WTC11 (cell line): ENCODE measurements at regions not wholly inside any gene's neighbourhood (a gene's known extent, or its start where the extent isn't known, plus 50 kb on each side); places are given as distances from the start of the nearest gene placed in this dataset.

Experiments used
- FOXJ3 ChIP-seq: sonication (generic); formaldehyde crosslinking; IDR thresholded peaks from 2 replicates; pipeline ENCODE4 v1.9.0; 2021; ENCODE audit warnings: missing genetic modification reagents, mild to moderate bottlenecking, borderline replicate concordance
- GABPB1 ChIP-seq: sonication (generic); formaldehyde crosslinking; IDR thresholded peaks from 2 replicates; pipeline ENCODE4 v1.8.1; 2023; ENCODE audit warnings: mild to moderate bottlenecking, missing genetic modification reagents
- GTF2I ChIP-seq: fragments of 250-450 bp; sonication (Bioruptor Pico); conservative IDR thresholded peaks from 2 replicates; pipeline ENCODE4 v1.4.0; 2021; ENCODE audit warnings: mild to moderate bottlenecking
- HMGA2 ChIP-seq: fragments of 250-450 bp; sonication (Bioruptor Pico); IDR thresholded peaks from 2 replicates; pipeline ENCODE4 v1.4.0; 2021; ENCODE audit warnings: mild to moderate bottlenecking, moderate library complexity
- MXD4 ChIP-seq: fragments of 250-450 bp; sonication (Bioruptor Pico); IDR thresholded peaks from 2 replicates; pipeline ENCODE4 v1.8.0; 2021; ENCODE audit warnings: mild to moderate bottlenecking, moderate library complexity, borderline replicate concordance
- NFATC4 ChIP-seq: fragments of 250-450 bp; sonication (Bioruptor Pico); IDR thresholded peaks from 2 replicates; pipeline ENCODE4 v1.9.0; 2021; ENCODE audit warnings: mild to moderate bottlenecking
- NFYB ChIP-seq: sonication (generic); formaldehyde crosslinking; conservative IDR thresholded peaks from 2 replicates; pipeline ENCODE4 v1.8.0; 2022; ENCODE audit warnings: low read depth, missing genetic modification reagents
- NR2C2 ChIP-seq: sonication (generic); formaldehyde crosslinking; IDR thresholded peaks from 2 replicates; pipeline ENCODE4 v1.8.0; 2022; ENCODE audit warnings: mild to moderate bottlenecking, missing genetic modification reagents
- TCF7 ChIP-seq: sonication (generic); formaldehyde crosslinking; IDR thresholded peaks from 2 replicates; pipeline ENCODE4 v1.8.0; 2022; ENCODE audit warnings: mild to moderate bottlenecking, low read depth, missing genetic modification reagents, moderate library complexity
- TEAD4 ChIP-seq: sonication (generic); formaldehyde crosslinking; IDR thresholded peaks from 2 replicates; pipeline ENCODE4 v1.8.0; 2022; ENCODE audit warnings: mild to moderate bottlenecking, missing genetic modification reagents
- ZBTB43 ChIP-seq: sonication (generic); formaldehyde crosslinking; IDR thresholded peaks from 2 replicates; pipeline ENCODE4 v1.8.1; 2023; ENCODE audit warnings: mild to moderate bottlenecking, missing genetic modification reagents
- ZNF138 ChIP-seq: sonication (generic); formaldehyde crosslinking; conservative IDR thresholded peaks from 2 replicates; pipeline ENCODE4 v1.8.1; 2022; ENCODE audit warnings: mild to moderate bottlenecking, moderate library complexity, missing genetic modification reagents
- ZNF232 ChIP-seq: sonication (generic); formaldehyde crosslinking; IDR thresholded peaks from 2 replicates; pipeline ENCODE4 v1.8.0; 2022; ENCODE audit warnings: mild to moderate bottlenecking, missing genetic modification reagents
- ZNF317 ChIP-seq: sonication (generic); formaldehyde crosslinking; IDR thresholded peaks from 2 replicates; pipeline ENCODE4 v1.8.1; 2023; ENCODE audit warnings: low read depth, mild to moderate bottlenecking, moderate library complexity, missing genetic modification reagents, borderline replicate concordance
- ZNF423 ChIP-seq: fragments of 250-450 bp; sonication (Bioruptor Pico); IDR thresholded peaks from 2 replicates; pipeline ENCODE4 v2.1.2; 2022; ENCODE audit warnings: mild to moderate bottlenecking, moderate library complexity
- ZNF425 ChIP-seq: fragments of 250-450 bp; sonication (Bioruptor Pico); conservative IDR thresholded peaks from 2 replicates; pipeline ENCODE4 v1.9.0; 2021; ENCODE audit warnings: mild to moderate bottlenecking
- TF ChIP-seq, protein P1 (sequence below): sonication (generic); formaldehyde crosslinking; IDR thresholded peaks from 2 replicates; pipeline ENCODE4 v1.8.0; 2023; ENCODE audit warnings: missing genetic modification reagents, mild to moderate bottlenecking, borderline replicate concordance
- TF ChIP-seq, protein P2 (sequence below): fragments of 250-450 bp; sonication (Bioruptor Pico); IDR thresholded peaks from 2 replicates; pipeline ENCODE4 v2.1.2; 2022; ENCODE audit warnings: mild to moderate bottlenecking, moderate library complexity
- TF ChIP-seq, protein P3 (sequence below): sonication (generic); formaldehyde crosslinking; IDR thresholded peaks from 2 replicates; pipeline ENCODE4 v1.8.0; 2022; ENCODE audit warnings: mild to moderate bottlenecking, missing genetic modification reagents
- TF ChIP-seq, protein P4 (sequence below): sonication (generic); formaldehyde crosslinking; IDR thresholded peaks from 2 replicates; pipeline ENCODE4 v1.8.0; 2022; ENCODE audit warnings: missing genetic modification reagents
- TF ChIP-seq, protein P5 (sequence below): fragments of 250-450 bp; sonication (Bioruptor Pico); IDR thresholded peaks from 2 replicates; pipeline ENCODE4 v1.9.0; 2021; ENCODE audit warnings: mild to moderate bottlenecking, borderline replicate concordance

DNA sequence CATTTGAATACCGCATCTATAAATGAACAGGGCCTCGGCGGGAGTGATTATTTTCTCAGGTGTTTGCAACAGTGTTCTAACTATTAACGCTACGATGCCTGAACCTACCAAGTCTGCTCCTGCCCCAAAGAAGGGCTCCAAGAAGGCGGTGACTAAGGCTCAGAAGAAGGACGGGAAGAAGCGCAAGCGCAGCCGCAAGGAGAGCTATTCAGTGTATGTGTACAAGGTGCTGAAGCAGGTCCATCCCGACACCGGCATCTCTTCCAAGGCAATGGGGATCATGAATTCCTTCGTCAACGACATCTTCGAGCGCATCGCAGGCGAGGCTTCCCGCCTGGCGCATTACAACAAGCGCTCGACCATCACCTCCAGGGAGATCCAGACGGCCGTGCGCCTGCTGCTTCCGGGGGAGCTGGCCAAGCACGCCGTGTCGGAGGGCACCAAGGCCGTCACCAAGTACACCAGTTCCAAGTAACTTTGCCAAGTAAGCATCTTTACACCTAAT, 70.9 kb downstream of the HFE start (continued):
- TF ChIP-seq, protein P1, sequence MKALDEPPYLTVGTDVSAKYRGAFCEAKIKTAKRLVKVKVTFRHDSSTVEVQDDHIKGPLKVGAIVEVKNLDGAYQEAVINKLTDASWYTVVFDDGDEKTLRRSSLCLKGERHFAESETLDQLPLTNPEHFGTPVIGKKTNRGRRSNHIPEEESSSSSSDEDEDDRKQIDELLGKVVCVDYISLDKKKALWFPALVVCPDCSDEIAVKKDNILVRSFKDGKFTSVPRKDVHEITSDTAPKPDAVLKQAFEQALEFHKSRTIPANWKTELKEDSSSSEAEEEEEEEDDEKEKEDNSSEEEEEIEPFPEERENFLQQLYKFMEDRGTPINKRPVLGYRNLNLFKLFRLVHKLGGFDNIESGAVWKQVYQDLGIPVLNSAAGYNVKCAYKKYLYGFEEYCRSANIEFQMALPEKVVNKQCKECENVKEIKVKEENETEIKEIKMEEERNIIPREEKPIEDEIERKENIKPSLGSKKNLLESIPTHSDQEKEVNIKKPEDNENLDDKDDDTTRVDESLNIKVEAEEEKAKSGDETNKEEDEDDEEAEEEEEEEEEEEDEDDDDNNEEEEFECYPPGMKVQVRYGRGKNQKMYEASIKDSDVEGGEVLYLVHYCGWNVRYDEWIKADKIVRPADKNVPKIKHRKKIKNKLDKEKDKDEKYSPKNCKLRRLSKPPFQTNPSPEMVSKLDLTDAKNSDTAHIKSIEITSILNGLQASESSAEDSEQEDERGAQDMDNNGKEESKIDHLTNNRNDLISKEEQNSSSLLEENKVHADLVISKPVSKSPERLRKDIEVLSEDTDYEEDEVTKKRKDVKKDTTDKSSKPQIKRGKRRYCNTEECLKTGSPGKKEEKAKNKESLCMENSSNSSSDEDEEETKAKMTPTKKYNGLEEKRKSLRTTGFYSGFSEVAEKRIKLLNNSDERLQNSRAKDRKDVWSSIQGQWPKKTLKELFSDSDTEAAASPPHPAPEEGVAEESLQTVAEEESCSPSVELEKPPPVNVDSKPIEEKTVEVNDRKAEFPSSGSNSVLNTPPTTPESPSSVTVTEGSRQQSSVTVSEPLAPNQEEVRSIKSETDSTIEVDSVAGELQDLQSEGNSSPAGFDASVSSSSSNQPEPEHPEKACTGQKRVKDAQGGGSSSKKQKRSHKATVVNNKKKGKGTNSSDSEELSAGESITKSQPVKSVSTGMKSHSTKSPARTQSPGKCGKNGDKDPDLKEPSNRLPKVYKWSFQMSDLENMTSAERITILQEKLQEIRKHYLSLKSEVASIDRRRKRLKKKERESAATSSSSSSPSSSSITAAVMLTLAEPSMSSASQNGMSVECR (CRISPR knock-in tag), result peak; percentile 90
- TF ChIP-seq ZBTB43 (CRISPR knock-in tag), result no peak
- peak; percentile 30; the same call in 1 of the 2 replicates for TF ChIP-seq ZNF317 (CRISPR knock-in tag)
- TF ChIP-seq GTF2I (CRISPR knock-in tag), result no peak
- no peak for TF ChIP-seq ZNF423 (CRISPR knock-in tag)
- no peak for TF ChIP-seq TCF7 (CRISPR knock-in tag)
- no peak for TF ChIP-seq MXD4 (CRISPR knock-in tag)
- TF ChIP-seq GABPB1 (CRISPR knock-in tag), result peak; percentile 75
- TF ChIP-seq, protein P2, sequence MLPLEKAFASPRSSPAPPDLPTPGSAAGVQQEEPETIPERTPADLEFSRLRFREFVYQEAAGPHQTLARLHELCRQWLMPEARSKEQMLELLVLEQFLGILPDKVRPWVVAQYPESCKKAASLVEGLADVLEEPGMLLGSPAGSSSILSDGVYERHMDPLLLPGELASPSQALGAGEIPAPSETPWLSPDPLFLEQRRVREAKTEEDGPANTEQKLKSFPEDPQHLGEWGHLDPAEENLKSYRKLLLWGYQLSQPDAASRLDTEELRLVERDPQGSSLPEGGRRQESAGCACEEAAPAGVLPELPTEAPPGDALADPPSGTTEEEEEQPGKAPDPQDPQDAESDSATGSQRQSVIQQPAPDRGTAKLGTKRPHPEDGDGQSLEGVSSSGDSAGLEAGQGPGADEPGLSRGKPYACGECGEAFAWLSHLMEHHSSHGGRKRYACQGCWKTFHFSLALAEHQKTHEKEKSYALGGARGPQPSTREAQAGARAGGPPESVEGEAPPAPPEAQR, result no peak
- no peak for TF ChIP-seq ZNF232 (CRISPR knock-in tag)
- no peak for TF ChIP-seq NR2C2 (CRISPR knock-in tag)
- TF ChIP-seq ZNF138, result no peak
- TF ChIP-seq NFATC4 (CRISPR knock-in tag), result no peak
- TF ChIP-seq TEAD4 (CRISPR knock-in tag), result peak; percentile 84; the same call in 1 of the 2 replicates
- TF ChIP-seq, protein P3, sequence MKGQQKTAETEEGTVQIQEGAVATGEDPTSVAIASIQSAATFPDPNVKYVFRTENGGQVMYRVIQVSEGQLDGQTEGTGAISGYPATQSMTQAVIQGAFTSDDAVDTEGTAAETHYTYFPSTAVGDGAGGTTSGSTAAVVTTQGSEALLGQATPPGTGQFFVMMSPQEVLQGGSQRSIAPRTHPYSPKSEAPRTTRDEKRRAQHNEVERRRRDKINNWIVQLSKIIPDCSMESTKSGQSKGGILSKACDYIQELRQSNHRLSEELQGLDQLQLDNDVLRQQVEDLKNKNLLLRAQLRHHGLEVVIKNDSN (CRISPR knock-in tag), result peak; percentile 58; the same call in 1 of the 2 replicates
- TF ChIP-seq, protein P4, sequence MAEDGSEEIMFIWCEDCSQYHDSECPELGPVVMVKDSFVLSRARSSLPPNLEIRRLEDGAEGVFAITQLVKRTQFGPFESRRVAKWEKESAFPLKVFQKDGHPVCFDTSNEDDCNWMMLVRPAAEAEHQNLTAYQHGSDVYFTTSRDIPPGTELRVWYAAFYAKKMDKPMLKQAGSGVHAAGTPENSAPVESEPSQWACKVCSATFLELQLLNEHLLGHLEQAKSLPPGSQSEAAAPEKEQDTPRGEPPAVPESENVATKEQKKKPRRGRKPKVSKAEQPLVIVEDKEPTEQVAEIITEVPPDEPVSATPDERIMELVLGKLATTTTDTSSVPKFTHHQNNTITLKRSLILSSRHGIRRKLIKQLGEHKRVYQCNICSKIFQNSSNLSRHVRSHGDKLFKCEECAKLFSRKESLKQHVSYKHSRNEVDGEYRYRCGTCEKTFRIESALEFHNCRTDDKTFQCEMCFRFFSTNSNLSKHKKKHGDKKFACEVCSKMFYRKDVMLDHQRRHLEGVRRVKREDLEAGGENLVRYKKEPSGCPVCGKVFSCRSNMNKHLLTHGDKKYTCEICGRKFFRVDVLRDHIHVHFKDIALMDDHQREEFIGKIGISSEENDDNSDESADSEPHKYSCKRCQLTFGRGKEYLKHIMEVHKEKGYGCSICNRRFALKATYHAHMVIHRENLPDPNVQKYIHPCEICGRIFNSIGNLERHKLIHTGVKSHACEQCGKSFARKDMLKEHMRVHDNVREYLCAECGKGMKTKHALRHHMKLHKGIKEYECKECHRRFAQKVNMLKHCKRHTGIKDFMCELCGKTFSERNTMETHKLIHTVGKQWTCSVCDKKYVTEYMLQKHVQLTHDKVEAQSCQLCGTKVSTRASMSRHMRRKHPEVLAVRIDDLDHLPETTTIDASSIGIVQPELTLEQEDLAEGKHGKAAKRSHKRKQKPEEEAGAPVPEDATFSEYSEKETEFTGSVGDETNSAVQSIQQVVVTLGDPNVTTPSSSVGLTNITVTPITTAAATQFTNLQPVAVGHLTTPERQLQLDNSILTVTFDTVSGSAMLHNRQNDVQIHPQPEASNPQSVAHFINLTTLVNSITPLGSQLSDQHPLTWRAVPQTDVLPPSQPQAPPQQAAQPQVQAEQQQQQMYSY, result no peak
- TF ChIP-seq NFYB (CRISPR knock-in tag), result 0 out of 2 replicates have a peak, but pooled peaks have one; percentile 34
- TF ChIP-seq FOXJ3 (CRISPR knock-in tag), result 0 out of 2 replicates have a peak, but pooled peaks have one; percentile 43
- TF ChIP-seq HMGA2 (CRISPR knock-in tag), result no peak
- TF ChIP-seq, protein P5, sequence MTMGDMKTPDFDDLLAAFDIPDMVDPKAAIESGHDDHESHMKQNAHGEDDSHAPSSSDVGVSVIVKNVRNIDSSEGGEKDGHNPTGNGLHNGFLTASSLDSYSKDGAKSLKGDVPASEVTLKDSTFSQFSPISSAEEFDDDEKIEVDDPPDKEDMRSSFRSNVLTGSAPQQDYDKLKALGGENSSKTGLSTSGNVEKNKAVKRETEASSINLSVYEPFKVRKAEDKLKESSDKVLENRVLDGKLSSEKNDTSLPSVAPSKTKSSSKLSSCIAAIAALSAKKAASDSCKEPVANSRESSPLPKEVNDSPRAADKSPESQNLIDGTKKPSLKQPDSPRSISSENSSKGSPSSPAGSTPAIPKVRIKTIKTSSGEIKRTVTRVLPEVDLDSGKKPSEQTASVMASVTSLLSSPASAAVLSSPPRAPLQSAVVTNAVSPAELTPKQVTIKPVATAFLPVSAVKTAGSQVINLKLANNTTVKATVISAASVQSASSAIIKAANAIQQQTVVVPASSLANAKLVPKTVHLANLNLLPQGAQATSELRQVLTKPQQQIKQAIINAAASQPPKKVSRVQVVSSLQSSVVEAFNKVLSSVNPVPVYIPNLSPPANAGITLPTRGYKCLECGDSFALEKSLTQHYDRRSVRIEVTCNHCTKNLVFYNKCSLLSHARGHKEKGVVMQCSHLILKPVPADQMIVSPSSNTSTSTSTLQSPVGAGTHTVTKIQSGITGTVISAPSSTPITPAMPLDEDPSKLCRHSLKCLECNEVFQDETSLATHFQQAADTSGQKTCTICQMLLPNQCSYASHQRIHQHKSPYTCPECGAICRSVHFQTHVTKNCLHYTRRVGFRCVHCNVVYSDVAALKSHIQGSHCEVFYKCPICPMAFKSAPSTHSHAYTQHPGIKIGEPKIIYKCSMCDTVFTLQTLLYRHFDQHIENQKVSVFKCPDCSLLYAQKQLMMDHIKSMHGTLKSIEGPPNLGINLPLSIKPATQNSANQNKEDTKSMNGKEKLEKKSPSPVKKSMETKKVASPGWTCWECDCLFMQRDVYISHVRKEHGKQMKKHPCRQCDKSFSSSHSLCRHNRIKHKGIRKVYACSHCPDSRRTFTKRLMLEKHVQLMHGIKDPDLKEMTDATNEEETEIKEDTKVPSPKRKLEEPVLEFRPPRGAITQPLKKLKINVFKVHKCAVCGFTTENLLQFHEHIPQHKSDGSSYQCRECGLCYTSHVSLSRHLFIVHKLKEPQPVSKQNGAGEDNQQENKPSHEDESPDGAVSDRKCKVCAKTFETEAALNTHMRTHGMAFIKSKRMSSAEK, result no peak
- no peak for TF ChIP-seq ZNF425 (CRISPR knock-in tag)
